NCI-H2196 treated with DMSO at 0.1 percent for 48 hours (cell line): ENCODE measurements at regions not wholly inside any gene's neighbourhood (a gene's known extent, or its start where the extent isn't known, plus 50 kb on each side); places are given as distances from the start of the nearest gene placed in this dataset.

ENCODE experiments used
- DNase-seq: peaks from one replicate; lab custom pipeline; 2025; ENCODE audit not compliant: unreplicated experiment; lab: John Stamatoyannopoulos, UW

DNA sequence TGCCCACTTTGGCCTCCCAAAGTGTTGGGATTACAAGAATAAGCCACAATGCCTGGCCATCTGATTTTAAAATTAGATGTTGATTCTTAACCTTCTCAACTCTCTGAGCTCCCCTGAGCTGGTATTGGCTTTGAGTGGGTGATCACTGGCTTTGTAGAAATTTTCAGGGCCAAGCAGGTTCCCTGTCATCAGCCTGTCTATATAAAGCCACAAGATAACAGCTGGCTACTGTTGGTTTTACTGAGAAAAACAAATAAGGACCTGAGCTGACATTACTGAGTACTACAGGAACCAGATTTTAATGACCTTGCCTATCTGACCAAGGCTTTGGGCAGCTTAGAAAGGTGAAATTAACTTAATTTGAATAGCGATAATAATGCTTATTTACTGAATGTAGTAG is 153.6 kb downstream of the MSX2 start:
- DNase-seq: no peak

DNA sequence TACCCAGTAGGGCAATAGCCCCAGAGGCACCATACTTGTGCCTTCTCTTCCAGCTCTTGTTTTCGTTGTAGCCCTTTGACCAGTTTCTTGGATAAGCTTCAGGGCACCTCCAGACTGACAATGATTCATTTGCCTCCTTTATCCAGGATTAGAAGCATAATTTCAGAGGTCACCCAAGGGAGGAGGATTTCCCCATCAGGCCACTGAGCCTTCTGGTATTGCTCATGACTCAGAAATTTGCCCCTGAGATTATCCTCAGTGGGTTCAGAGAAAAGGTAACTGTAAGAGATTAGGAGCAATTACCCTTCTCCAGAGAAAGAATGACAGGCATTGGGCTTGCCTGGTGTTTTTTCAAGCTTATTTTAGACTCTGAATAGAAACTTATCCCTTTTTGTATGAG is 147.9 kb downstream of the MSX2 start:
- DNase-seq: no peak

GRCh38 chr5:174852143-174852542 is 127.8 kb downstream of the MSX2 start:
- DNase-seq: no peak

DNA sequence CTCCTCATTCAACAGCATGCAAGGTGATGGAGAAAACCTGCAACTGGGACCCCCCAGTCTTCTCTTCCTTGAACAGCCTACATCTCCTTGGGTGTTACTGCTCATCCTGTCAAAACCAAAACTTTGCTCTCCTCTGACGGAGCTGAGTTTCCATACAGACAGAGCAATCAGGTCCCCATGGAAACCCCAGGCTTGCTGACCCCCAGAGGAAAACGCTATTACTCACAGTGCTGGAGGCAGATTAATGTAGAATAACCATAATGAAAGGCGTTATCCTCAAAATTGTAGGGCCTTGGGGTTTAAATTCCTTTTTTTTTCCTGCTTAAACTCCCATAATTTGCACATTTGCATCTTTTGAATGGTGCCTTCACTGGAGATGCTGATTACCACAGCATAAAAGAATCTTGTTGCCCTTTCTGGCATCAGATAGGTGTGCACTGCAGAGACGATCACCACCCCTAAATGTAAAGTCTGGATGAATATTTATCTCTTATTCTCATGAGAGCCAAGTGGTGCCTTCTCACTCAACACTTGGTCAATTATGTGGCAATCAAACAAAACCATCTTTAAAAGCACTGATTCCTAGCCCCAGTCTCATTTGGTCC is 126.3 kb downstream of the MSX2 start:
- no peak for DNase-seq

GRCh38 chr5:174849426-174849825 is 125.0 kb downstream of the MSX2 start:
- no peak for DNase-seq

DNA sequence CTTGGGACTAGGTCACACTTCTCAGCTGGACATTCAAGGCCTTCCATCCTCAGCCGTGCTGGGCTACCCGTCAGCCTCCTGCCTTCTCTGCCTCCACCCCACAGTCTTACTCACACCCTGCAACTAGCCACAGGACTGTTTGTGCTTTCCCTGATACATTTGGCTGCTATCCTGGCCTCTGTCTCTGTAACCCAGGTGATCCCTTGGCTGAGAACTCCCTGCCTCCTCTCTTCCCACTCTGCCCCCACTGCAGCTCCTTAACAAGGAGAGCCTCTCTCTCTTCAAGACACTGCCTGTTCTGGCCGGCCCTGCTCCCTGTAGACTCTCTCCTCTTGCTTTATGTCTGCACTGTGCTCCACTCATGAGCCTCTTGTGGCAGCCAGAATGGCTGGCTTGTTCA is 120.6 kb downstream of the MSX2 start:
- DNase-seq: no peak

GRCh38 chr5:174843263-174844250 is 119.2 kb downstream of the MSX2 start:
- DNase-seq: no peak

- DNase-seq: no peak
These were observed 116.1 kb downstream of the MSX2 start for GRCh38 chr5:174840435-174840834.

GRCh38 chr5:174839196-174839595 is 114.8 kb downstream of the MSX2 start:
- DNase-seq: no peak

- no peak for DNase-seq
These were observed 113.8 kb downstream of the MSX2 start for GRCh38 chr5:174837919-174838902.

DNA sequence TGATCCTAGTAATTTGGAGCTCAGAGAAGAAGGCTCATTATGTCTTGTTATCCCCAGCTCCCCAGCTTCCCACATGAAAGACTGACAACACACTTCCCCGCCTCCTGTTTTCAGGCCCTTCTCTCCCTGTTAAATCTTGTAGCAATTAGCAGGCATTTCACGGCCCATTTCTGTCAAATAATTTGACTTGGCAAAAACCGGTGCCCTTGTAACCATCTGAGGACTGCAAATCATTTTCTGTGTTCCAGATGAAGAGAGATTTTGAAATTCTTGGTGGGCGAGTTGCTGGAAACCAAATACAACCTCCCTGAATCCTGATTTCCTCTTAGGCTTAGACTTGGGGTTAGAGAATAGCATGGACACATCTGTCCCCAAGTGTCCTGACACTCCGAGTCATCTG is 109.7 kb downstream of the MSX2 start:
- no peak for DNase-seq

DNA sequence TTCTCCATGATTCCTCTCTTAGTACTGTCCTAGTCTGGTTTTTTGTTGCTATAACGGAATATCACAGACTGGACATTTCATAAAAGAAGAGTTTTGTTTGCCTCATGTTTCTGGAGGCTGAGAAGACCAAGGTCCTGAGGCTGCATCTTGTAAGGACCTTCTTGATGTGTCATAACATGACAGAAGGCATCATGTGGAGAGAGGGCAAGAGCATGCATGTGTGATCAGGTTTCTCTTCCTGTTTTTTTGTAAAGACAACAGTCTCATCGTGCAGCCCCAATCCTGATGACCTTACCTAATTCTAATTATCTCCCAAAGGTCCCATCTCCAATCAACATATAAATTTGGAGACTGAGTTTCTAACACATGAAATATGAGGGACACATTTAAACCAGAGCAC is 108.4 kb downstream of the MSX2 start:
- DNase-seq: no peak

GRCh38 chr5:174832025-174832424 is 107.6 kb downstream of the MSX2 start:
- DNase-seq: no peak

DNA sequence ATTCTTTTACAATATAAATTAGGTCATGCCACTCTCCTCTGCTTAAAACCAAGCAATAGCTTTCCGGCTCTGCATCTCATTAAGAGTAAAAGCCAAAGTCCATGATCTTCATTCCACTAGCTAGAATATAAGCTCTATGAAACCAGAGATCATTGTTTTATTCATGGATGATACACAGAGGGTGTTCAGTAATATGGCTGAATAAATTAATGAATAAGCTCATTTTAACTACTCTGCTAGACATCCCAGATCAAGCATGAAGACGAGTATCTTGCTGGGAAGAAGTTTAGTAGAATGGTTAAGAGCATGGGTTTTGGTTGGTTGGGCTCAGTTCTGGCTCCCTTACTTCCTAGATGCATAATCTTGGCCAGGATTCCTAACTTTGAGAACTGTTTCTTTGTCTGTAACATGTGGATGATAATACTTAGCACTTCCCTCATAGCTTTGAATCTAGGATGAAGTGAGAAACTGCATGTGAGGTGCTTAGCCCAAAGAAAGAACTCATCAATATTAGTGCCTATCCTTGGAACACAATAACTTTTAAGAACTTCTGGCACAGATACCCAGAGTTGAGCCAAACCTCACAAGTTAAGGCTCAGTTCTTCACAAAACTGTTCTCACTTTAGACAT is 106.8 kb downstream of the MSX2 start:
- no peak for DNase-seq

DNA sequence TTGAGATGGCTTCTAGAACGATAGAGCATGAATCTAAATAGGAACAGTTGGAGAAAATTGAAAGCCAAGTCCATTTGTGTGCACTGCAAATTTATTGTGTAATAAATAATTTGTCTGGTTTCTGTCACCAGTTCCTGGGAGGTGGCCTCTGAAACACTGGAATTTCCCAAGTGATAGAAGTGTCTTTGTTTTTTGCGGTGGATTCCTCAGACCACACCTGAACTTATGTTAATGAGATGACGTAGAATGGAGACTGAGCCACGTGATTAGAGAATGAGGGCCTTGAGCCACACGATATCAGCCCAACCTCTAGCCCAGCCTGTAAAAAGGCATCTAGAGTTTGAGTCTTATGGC is 105.1 kb downstream of the MSX2 start:
- no peak for DNase-seq

DNA sequence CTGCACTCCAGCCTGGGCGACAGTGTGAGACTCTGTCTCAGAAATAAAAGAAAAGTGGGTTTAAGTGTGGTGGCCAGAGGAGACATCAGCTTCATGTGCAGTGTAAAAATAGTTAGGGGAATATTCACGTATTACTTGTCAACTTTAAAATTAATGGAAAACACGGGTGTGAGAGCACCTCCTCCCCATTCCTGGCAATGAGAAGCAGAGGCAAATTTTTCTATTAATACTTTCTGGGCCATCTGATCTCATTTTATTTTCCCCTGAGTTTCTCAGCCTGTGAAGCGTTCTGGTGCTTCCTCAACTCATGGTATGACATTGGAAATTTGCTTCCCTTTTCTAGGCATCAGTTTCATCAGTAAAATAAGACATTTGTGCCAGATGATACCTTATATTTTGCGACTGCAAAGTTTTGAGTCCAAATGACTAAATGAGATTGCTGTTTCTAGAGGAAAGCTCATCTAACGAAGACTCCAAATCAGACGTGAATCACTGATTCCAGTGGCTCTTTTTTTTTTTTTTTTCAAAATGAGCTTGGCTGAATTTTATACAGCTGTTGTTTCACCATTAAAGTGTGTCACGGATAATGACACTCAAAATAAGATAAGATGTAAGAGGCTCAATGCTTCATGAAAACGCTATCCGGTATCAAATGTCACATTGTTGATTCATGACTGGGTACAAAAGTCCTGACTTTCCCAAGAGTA is 104.6 kb downstream of the MSX2 start:
- no peak for DNase-seq

- no peak for DNase-seq
These were observed 103.2 kb downstream of the MSX2 start for GRCh38 chr5:174827558-174827957.

- DNase-seq: no peak
These were observed 101.2 kb downstream of the MSX2 start for GRCh38 chr5:174825587-174825986.

GRCh38 chr5:174818430-174818829 is 94.0 kb downstream of the MSX2 start:
- no peak for DNase-seq

DNA sequence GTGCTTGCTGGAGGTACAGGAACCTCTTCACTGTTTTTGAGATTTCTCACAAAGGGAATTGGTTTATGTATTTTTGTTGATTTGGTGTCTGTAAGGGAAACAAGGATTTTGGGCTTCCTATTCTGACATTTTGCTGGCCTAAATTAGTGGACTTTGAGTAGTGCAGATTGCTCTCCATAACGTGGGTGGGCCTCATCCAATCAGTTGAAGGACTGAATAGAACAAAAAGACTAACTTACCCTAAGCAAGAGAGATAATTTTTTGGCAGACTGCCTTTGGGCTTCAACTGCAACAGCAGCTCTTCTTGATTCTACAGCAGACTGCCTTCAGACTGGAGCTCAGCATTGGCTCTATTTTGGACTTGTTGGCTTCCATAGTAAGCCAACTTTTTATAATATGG is 93.2 kb downstream of the MSX2 start:
- DNase-seq: no peak
